ENCODE measurements at regions not wholly inside any gene's neighbourhood (a gene's known extent, or its start where the extent isn't known, plus 50 kb on each side); places are given as distances from the start of the nearest gene placed in this dataset.

DNA sequence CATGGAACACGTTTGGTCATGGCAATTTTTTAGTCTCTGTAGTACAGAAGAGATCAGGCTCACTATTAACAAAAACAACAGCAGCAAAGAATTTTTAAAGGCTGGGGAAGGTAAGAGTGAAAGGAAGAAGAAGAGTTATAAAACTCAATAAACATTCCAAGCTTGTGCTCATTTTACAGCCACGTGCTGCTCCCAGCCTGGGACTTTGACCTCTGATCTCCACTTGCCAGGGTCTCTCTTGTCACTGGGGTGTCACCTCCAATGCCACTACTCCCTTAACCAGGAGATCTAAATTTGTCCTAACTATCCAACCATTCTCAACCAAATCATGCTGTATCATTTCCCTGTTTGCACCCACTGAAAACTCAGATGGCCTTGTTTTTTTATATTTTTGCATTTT is 605.1 kb downstream of the VRK1 start:
- TF ChIP-seq, protein P1, sequence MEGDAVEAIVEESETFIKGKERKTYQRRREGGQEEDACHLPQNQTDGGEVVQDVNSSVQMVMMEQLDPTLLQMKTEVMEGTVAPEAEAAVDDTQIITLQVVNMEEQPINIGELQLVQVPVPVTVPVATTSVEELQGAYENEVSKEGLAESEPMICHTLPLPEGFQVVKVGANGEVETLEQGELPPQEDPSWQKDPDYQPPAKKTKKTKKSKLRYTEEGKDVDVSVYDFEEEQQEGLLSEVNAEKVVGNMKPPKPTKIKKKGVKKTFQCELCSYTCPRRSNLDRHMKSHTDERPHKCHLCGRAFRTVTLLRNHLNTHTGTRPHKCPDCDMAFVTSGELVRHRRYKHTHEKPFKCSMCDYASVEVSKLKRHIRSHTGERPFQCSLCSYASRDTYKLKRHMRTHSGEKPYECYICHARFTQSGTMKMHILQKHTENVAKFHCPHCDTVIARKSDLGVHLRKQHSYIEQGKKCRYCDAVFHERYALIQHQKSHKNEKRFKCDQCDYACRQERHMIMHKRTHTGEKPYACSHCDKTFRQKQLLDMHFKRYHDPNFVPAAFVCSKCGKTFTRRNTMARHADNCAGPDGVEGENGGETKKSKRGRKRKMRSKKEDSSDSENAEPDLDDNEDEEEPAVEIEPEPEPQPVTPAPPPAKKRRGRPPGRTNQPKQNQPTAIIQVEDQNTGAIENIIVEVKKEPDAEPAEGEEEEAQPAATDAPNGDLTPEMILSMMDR (IDR thresholded peaks at IDR 0.05; ENCODE audit: insufficient read depth, low read depth, low read length): no peak
- no peak for TF ChIP-seq EZH2 (IDR thresholded peaks at IDR 0.05; ENCODE audit: insufficient read depth, low read length)

Measured in astrocyte (in vitro differentiated cells and primary cell).